Globus pallidus (tissue), 1 donor: ENCODE measurements at regions not wholly inside any gene's neighbourhood (a gene's known extent, or its start where the extent isn't known, plus 50 kb on each side); places are given as distances from the start of the nearest gene placed in this dataset.
"Not testable (repeated sequence)": the region's sequence is repeated elsewhere in the genome, so short reads cannot be mapped to it uniquely, and the experiment has no call there.

ENCODE experiments used
- DNase-seq: peaks from one replicate; pipeline ENCODE4 v3.0.0-alpha.2; 2015; ENCODE audit warnings: low spot score

GRCh38 chr14:88983755-88984154, 159.3 kb downstream of the TTC8 start:
- no peak for DNase-seq

GRCh38 chr14:88985654-88986053, 161.2 kb downstream of the TTC8 start:
- DNase-seq: no peak

GRCh38 chr14:88986146-88986841, 161.8 kb downstream of the TTC8 start:
- no peak for DNase-seq

- not testable (repeated sequence) for DNase-seq
Measured at GRCh38 chr14:88986908-88987307, 162.5 kb downstream of the TTC8 start.

- DNase-seq: no peak
Measured at GRCh38 chr14:88987516-88987915, 163.1 kb downstream of the TTC8 start.

GRCh38 chr14:88989911-88990310, 165.5 kb downstream of the TTC8 start:
- no peak for DNase-seq

- DNase-seq: no peak
Measured at GRCh38 chr14:88990856-88991255, 166.4 kb downstream of the TTC8 start.

- no peak for DNase-seq
Measured at GRCh38 chr14:88992011-88992410, 167.6 kb downstream of the TTC8 start.

- DNase-seq: no peak
Measured at GRCh38 chr14:88993946-88994345, 169.5 kb downstream of the TTC8 start.

- DNase-seq: no peak
Measured at GRCh38 chr14:88995437-88996198, 171.2 kb downstream of the TTC8 start.

GRCh38 chr14:88998027-88998426, 173.6 kb downstream of the TTC8 start:
- DNase-seq: no peak

GRCh38 chr14:88999137-88999536, 174.7 kb downstream of the TTC8 start:
- DNase-seq: no peak

GRCh38 chr14:89000007-89000942, 175.8 kb downstream of the TTC8 start:
- no peak for DNase-seq

- DNase-seq: no peak
Measured at GRCh38 chr14:89004166-89004565, 179.7 kb downstream of the TTC8 start.

GRCh38 chr14:89007906-89008305, 183.5 kb downstream of the TTC8 start:
- DNase-seq: no peak

GRCh38 chr14:89011355-89012281, 187.2 kb downstream of the TTC8 start:
- DNase-seq: no peak

- no peak for DNase-seq
Measured at GRCh38 chr14:89012282-89013097, 188.0 kb downstream of the TTC8 start.

- no peak for DNase-seq
Measured at GRCh38 chr14:89013098-89013504, 188.7 kb downstream of the TTC8 start.

- DNase-seq: no peak
Measured at GRCh38 chr14:89013698-89014568, 189.5 kb downstream of the TTC8 start.

GRCh38 chr14:89014569-89014850, 190.1 kb downstream of the TTC8 start:
- no peak for DNase-seq
